ENCODE measurements at regions not wholly inside any gene's neighbourhood (a gene's known extent, or its start where the extent isn't known, plus 50 kb on each side); places are given as distances from the start of the nearest gene placed in this dataset.

GRCh38 chr6:21881969-21882465, 288.5 kb downstream of the SOX4 start:
- Histone ChIP-seq H3K9me3 (ENCODE audit: control insufficient read depth, insufficient read depth, low read length) (peaks cover 3% of the 10 kb centered on the region; the same call in 1 of the 2 replicates), H3K27me3 (ENCODE audit: control insufficient read depth, insufficient read depth, low read length) (no peaks in the 10 kb centered on the region), H3K27ac (ENCODE audit: low read depth, low read length) (no peak overlapping the region), H3K4me3 (ENCODE audit: low read depth, low read length) (no peak overlapping the region)
- TF ChIP-seq CTCF (IDR thresholded peaks at IDR 0.05; ENCODE audit: low read depth, low read length) = no peak
- no peak for DNase-seq (ENCODE audit: low read depth, low spot score)
- ChIA-PET CTCF (no interaction called here), POLR2A (no interaction called here)

DNA sequence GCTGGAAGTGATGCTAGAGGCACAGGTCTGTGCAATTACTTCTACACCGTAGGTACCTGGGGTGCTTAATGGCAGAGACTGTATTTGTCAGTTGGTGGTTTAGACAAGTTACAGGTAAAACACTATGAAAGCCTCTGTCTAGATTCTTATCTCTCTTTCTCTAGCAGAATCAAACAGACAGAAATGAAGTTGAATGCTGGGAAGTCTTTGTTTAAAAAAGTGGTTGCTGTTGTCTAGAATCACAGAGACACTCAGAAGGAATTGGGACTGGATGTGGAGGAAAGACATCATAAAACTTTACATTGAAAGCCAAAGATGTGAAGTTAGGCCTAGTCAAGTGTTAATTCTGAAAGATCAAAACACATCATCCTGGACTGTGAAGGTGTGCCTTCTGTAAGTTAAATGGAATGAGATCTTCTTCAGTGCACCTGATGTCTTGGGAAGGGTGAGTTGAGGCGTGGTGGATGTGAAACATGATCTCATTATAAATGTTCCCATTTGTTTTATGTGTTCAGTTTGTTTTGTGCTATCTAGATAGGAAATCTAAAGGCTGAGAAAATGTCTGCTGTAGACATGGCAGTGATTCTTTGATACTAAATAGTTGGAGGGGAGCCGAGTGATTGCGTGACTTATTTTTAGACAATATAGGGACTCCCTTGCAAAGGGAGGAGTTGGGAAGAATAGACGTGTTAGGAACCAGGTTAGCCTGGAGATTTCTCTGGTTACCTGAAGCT, 290.2 kb downstream of the SOX4 start:
- Histone ChIP-seq H3K9me3 (ENCODE audit: control insufficient read depth, insufficient read depth, low read length) (peaks cover under 1% of the 10 kb centered on the region; the same call in 1 of the 2 replicates), H3K27ac (ENCODE audit: low read depth, low read length) (no peak overlapping the region), H3K4me3 (ENCODE audit: low read depth, low read length) (no peak overlapping the region), H3K27me3 (ENCODE audit: control insufficient read depth, insufficient read depth, low read length) (no peaks in the 10 kb centered on the region)
- CTCF ChIA-PET = no interaction called here
- POLR2A ChIA-PET = no interaction called here
- no peak for DNase-seq (ENCODE audit: low read depth, low spot score)
- TF ChIP-seq CTCF (IDR thresholded peaks at IDR 0.05; ENCODE audit: low read depth, low read length) = no peak

GRCh38 chr6:21885111-21885510, 291.6 kb downstream of the SOX4 start:
- Histone ChIP-seq H3K4me3 (ENCODE audit: low read depth, low read length) (no peak overlapping the region), H3K27ac (ENCODE audit: low read depth, low read length) (peak overlapping the region; percentile 47)
- CTCF ChIA-PET = no interaction called here

GRCh38 chr6:21885532-21886114, 292.1 kb downstream of the SOX4 start:
- POLR2A ChIA-PET = no interaction called here
- no peak for TF ChIP-seq CTCF (IDR thresholded peaks at IDR 0.05; ENCODE audit: low read depth, low read length)
- H3K4me3 ChIP-seq (ENCODE audit: low read depth, low read length) = no peak overlapping the region
- DNase-seq (ENCODE audit: low read depth, low spot score) = peak; percentile 57
- CTCF ChIA-PET = no interaction called here
- peak overlapping the region; percentile 47 for H3K27ac ChIP-seq (ENCODE audit: low read depth, low read length)
- H3K27me3 ChIP-seq (ENCODE audit: control insufficient read depth, insufficient read depth, low read length) = no peaks in the 10 kb centered on the region
- no peaks in the 10 kb centered on the region for H3K9me3 ChIP-seq (ENCODE audit: control insufficient read depth, insufficient read depth, low read length)

More at GRCh38 chr6:21885111-21885510, 291.6 kb downstream of the SOX4 start:
- POLR2A ChIA-PET = interaction anchor here (1.0 kb wide), 1 partner anchor 116 kb away, joined by 3 read pairs; no protein-coding TSS in a partner anchor
- no peaks in the 10 kb centered on the region for H3K27me3 ChIP-seq (ENCODE audit: control insufficient read depth, insufficient read depth, low read length)
- no peak for DNase-seq (ENCODE audit: low read depth, low spot score)
- TF ChIP-seq CTCF (IDR thresholded peaks at IDR 0.05; ENCODE audit: low read depth, low read length) = no peak
- H3K9me3 ChIP-seq (ENCODE audit: control insufficient read depth, insufficient read depth, low read length) = no peaks in the 10 kb centered on the region

DNA sequence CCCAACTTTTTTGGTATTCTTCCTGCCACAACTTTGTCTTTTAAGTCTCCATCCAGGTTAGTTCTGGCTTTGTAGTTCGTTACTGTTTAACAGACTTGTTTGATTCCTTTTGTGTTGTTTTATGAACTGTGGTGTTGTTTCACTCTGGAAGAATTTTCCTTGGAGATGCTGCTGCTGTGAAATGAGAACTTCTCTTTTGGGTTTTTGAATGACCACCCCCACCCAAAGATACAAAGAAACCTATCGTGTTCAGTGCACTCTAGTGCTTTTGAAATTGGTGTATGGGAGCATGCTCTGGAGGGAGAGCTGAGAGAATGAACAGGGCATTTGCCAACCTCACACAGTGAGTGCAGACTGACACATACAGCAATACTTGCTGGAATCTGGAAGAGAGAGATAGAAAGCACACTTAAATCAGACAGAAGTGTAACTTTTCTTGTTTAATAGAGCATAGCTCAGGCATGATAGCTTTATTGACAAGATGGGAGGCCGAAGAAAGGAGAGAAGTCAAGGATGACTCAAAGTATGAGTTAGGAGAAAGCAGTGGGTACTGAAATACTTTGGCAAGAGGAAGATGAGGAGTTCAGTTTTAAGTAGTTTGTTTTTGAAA, 293.1 kb downstream of the SOX4 start:
- H3K27ac ChIP-seq (ENCODE audit: low read depth, low read length) = peak overlapping the region; percentile 4
- POLR2A ChIA-PET = interaction anchor here (0.7 to 0.8 kb wide), 2 partner anchors 12 to 259 kb away, joined by 3 read pairs; no protein-coding TSS in a partner anchor
- no peak for DNase-seq (ENCODE audit: low read depth, low spot score)

More for the DNA sequence above, 293.1 kb downstream of the SOX4 start:
- no peaks in the 10 kb centered on the region for H3K9me3 ChIP-seq (ENCODE audit: control insufficient read depth, insufficient read depth, low read length)
- no peak overlapping the region for H3K4me3 ChIP-seq (ENCODE audit: low read depth, low read length)
- no peak for TF ChIP-seq CTCF (IDR thresholded peaks at IDR 0.05; ENCODE audit: low read depth, low read length)
- CTCF ChIA-PET = interaction anchor here (0.6 kb wide), 1 partner anchor 260 kb away, joined by 4 read pairs; no protein-coding TSS in a partner anchor
- H3K27me3 ChIP-seq (ENCODE audit: control insufficient read depth, insufficient read depth, low read length) = no peaks in the 10 kb centered on the region

Measured in AG04450 (cell line).